Endothelial cell of umbilical vein (primary cell): ENCODE measurements at regions not wholly inside any gene's neighbourhood (a gene's known extent, or its start where the extent isn't known, plus 50 kb on each side); places are given as distances from the start of the nearest gene placed in this dataset.

ENCODE experiments used
- BruUV-seq: library from RNA; stranded (reverse); fragments of 400-500 nt; replicated peaks from 2 replicates; lab custom pipeline; 2021; lab: Mats Ljungman, UMichigan
- CTCF ChIA-PET: fragments of 300-600, 350-600 bp; sonication (Branson Sonifier 250); formaldehyde crosslinking; loops from one replicate; lab custom pipeline; 2021; ENCODE audit warnings: antibody characterized with exemption, inconsistent platforms; lab: Charles Lee
- POLR2A ChIA-PET: fragments of 300-600, 350-600 bp; sonication (Branson Sonifier 250); formaldehyde crosslinking; loops from one replicate; lab custom pipeline; 2021; ENCODE audit warnings: antibody characterized with exemption, inconsistent platforms; lab: Charles Lee
- DNase-seq: peaks from one replicate; pipeline ENCODE4 v3.0.0-alpha.2; 2011; ENCODE audit warnings: low read depth, low spot score
- FAIRE-seq: peaks from 2 replicates; lab custom pipeline; 2011; peaks lifted over from hg19 to GRCh38; lab: Jason Lieb, UNC
- H2AFZ ChIP-seq: 2 replicates; pipeline ENCODE4 v1.6.0; 2012; ENCODE audit warnings: low read depth, low read length, control low read depth, inconsistent platforms
- H3K27ac ChIP-seq: 2 replicates; pipeline ENCODE4 v1.5.1; 2011; ENCODE audit warnings: low read depth, mild to moderate bottlenecking, control low read depth, low read length, moderate library complexity; ENCODE audit not compliant: insufficient read depth
- H3K27me3 ChIP-seq, 2 experiments: 2 replicates each; pipeline versions ENCODE4 v1.6.0 to v1.6.1; 2011; ENCODE audit warnings: low read length in 2 of 2, mixed read lengths in 1 of 2; ENCODE audit not compliant: control insufficient read depth in 2 of 2, insufficient read depth in 2 of 2
- H3K36me3 ChIP-seq, 2 experiments: 2 replicates in 1 of 2; 3 replicates in 1 of 2; pipeline ENCODE4 v1.5.1; 2011; ENCODE audit warnings: low read length in 2 of 2, mild to moderate bottlenecking in 1 of 2, moderate library complexity in 1 of 2; ENCODE audit not compliant: control insufficient read depth in 2 of 2, insufficient read depth in 2 of 2; ENCODE audit errors: extremely low read depth in 1 of 2
- H3K4me1 ChIP-seq: 3 replicates; pipeline ENCODE4 v1.5.1; 2011; ENCODE audit warnings: mild to moderate bottlenecking, low read length; ENCODE audit not compliant: control insufficient read depth, insufficient read depth; ENCODE audit errors: extremely low read depth
- H3K4me2 ChIP-seq: 2 replicates; pipeline ENCODE4 v1.6.1; 2011; ENCODE audit warnings: low read length, control low read depth, mixed read lengths; ENCODE audit not compliant: insufficient read depth
- H3K4me3 ChIP-seq, 3 experiments: fragments of 200-600 bp in 1 of 3; sonication (generic), shearing (Covaris generic) in 1 of 3; replicated peaks in 1 of 3; 2 replicates each; pipeline ENCODE4 v1.5.1; 2011 to 2016; ENCODE audit warnings: control low read depth in 3 of 3, low read length in 3 of 3, mild to moderate bottlenecking in 2 of 3, inconsistent platforms in 1 of 3, low read depth in 1 of 3, moderate library complexity in 1 of 3; ENCODE audit not compliant: insufficient read depth in 1 of 3
- H3K79me2 ChIP-seq: 2 replicates; pipeline ENCODE4 v1.6.0; 2012; ENCODE audit warnings: low read length, inconsistent platforms; ENCODE audit not compliant: control insufficient read depth, insufficient read depth
- H3K9ac ChIP-seq: replicated peaks from 2 replicates; pipeline ENCODE3; 2011; ENCODE audit warnings: low read length, control low read depth; ENCODE audit not compliant: insufficient read depth; ENCODE audit errors: extremely low read depth
- H3K9me1 ChIP-seq: replicated peaks from 3 replicates; pipeline ENCODE4 v1.6.0; 2011; ENCODE audit warnings: mild to moderate bottlenecking, low read length; ENCODE audit not compliant: control insufficient read depth, insufficient read depth; ENCODE audit errors: extremely low read depth
- H3K9me3 ChIP-seq: replicated peaks from 2 replicates; pipeline ENCODE4 v1.5.1; 2012; ENCODE audit warnings: low read length, inconsistent platforms; ENCODE audit not compliant: control insufficient read depth, insufficient read depth
- H4K20me1 ChIP-seq: replicated peaks from 2 replicates; pipeline ENCODE3; 2011; ENCODE audit warnings: mild to moderate bottlenecking, low read length; ENCODE audit not compliant: control insufficient read depth, insufficient read depth; ENCODE audit errors: extremely low read depth
- EZH2 ChIP-seq: IDR thresholded peaks from 2 replicates; pipeline ENCODE4 v1.6.1; 2012; ENCODE audit warnings: borderline replicate concordance, low read depth, mild to moderate bottlenecking, moderate library complexity, low read length, inconsistent platforms; ENCODE audit not compliant: severe bottlenecking
- FOS ChIP-seq: IDR thresholded peaks from 2 replicates; pipeline ENCODE4 v1.6.1; 2011; ENCODE audit warnings: mild to moderate bottlenecking, low read length, moderate library complexity, borderline replicate concordance; ENCODE audit not compliant: insufficient read depth
- GATA2 ChIP-seq: IDR thresholded peaks from 2 replicates; pipeline ENCODE4 v1.7.0; 2011; ENCODE audit warnings: low read depth, mild to moderate bottlenecking, moderate library complexity, mixed read lengths, low read length; ENCODE audit not compliant: insufficient read length, insufficient read depth
- JUN ChIP-seq: IDR thresholded peaks from 2 replicates; pipeline ENCODE4 v1.6.1; 2011; ENCODE audit warnings: borderline replicate concordance, low read depth; ENCODE audit not compliant: insufficient read length, insufficient read depth
- MYC ChIP-seq: IDR thresholded peaks from one replicate; pipeline ENCODE4 v1.6.1; 2011; ENCODE audit warnings: mild to moderate bottlenecking, low read depth, low read length
- POLR2A ChIP-seq: IDR thresholded peaks from 2 replicates; pipeline ENCODE4 v1.6.1; 2012; ENCODE audit warnings: low read depth, mild to moderate bottlenecking, control low read depth, low read length
- POLR2AphosphoS5 ChIP-seq: IDR thresholded peaks from 2 replicates; pipeline ENCODE4 v1.6.1; 2012; ENCODE audit warnings: low read depth, mild to moderate bottlenecking, control low read depth, low read length, moderate library complexity; ENCODE audit not compliant: insufficient read depth
- dilution Hi-C: fragments of 300-500 bp; cut with MboI; formaldehyde crosslinking; loops from one replicate; pipeline ENCODE4 v1.15.0; 2019; ENCODE audit warnings: low sequenced_read_pairs; ENCODE audit not compliant: extremely low pct_ligation_motif_present
- intact Hi-C: fragments of 100-400 bp; cut with micrococcal nuclease; formaldehyde crosslinking; loops from one replicate; pipeline ENCODE4 v1.10.0; 2022
- TF ChIP-seq, protein P1 (sequence below), 2 donors: IDR thresholded peaks; 1 replicate in 1 of 2; 2 replicates in 1 of 2; pipeline ENCODE4 v1.5.1; 2011; ENCODE audit warnings: low read length in 2 of 2, mild to moderate bottlenecking in 2 of 2, moderate library complexity in 2 of 2, control low read depth in 1 of 2, inconsistent platforms in 1 of 2, low read depth in 1 of 2; ENCODE audit not compliant: insufficient read depth in 1 of 2; ENCODE audit errors: extremely low read depth in 1 of 2
- TF ChIP-seq, protein P2 (sequence below): IDR thresholded peaks from 2 replicates; pipeline ENCODE4 v1.6.1; 2011; ENCODE audit not compliant: insufficient read depth, insufficient read length

DNA sequence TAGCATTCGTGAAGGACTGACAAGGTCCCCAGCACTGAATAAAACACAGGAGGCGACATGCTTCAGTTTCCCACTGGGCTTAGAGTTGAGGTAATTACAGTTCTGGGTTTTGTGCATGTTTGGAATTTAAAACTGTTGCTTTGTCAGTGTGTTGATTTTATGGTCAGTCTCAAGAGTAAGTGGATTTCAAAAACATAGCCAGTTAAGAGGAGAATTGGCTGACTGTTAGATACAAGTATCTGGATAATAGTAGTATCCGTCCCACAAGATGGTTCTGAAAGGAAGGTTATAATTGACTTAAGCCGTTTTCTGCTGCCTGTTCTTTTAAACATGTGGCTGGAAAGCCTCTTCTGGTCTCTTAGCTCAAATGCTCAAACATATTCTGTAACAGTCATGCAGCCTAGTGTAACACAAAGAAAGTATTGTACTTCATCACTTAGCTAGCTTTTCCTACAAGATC is 170.9 kb downstream of the POLR1F start:
- Histone ChIP-seq H3K9me1 (no peaks in the 10 kb centered on the region), H3K4me1 (no peaks in the 10 kb centered on the region), H2AFZ (no peak overlapping the region), H3K9ac (no peak overlapping the region), H3K9me3 (no peaks in the 10 kb centered on the region), H3K27me3 (no peaks in the 10 kb centered on the region), H3K36me3 (no peaks in the 10 kb centered on the region), H3K4me3 (no peak overlapping the region), H3K4me2 (no peak overlapping the region), H3K79me2 (no peaks in the 10 kb centered on the region), H3K27ac (no peak overlapping the region), H4K20me1 (no peaks in the 10 kb centered on the region)
- POLR2A ChIA-PET, result no interaction called here
- DNase-seq, result no peak
- no TSS peak for BruUV-seq
- intact Hi-C loops, result no loop called here
- CTCF ChIA-PET, result no interaction called here
- dilution Hi-C loops, result no loop called here
- FAIRE-seq, result no peak
- TF ChIP-seq, protein P1, sequence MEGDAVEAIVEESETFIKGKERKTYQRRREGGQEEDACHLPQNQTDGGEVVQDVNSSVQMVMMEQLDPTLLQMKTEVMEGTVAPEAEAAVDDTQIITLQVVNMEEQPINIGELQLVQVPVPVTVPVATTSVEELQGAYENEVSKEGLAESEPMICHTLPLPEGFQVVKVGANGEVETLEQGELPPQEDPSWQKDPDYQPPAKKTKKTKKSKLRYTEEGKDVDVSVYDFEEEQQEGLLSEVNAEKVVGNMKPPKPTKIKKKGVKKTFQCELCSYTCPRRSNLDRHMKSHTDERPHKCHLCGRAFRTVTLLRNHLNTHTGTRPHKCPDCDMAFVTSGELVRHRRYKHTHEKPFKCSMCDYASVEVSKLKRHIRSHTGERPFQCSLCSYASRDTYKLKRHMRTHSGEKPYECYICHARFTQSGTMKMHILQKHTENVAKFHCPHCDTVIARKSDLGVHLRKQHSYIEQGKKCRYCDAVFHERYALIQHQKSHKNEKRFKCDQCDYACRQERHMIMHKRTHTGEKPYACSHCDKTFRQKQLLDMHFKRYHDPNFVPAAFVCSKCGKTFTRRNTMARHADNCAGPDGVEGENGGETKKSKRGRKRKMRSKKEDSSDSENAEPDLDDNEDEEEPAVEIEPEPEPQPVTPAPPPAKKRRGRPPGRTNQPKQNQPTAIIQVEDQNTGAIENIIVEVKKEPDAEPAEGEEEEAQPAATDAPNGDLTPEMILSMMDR (IDR thresholded peaks at IDR 0.05; ENCODE audit: extremely low read depth in 1 of 2, insufficient read depth in 1 of 2, low read depth in 1 of 2, low read length in 2 of 2), result no peak
- TF ChIP-seq GATA2 (no peak), FOS (no peak), JUN (no peak), POLR2AphosphoS5 (no peak), EZH2 (no peak)

DNA sequence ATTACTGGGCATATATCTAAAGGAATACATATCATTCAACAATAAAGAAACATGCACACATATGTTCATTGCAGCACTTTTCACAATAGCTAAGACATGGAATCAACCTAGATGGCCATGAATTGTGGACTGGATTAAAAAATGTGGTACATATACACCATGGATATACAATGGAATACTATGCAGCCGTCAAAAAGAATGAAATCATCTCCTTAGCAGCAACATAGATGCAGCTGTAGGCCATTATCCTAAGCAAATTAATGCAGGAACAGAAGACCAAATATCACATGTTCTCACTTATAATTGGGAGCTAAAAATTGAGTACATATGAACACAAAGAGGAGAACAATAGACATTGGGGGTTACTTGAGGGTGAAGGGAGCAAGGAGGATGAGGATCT is 175.6 kb downstream of the POLR1F start:
- no peaks in the 10 kb centered on the region for H3K36me3 ChIP-seq
- H3K4me2 ChIP-seq, result no peak overlapping the region
- dilution Hi-C loops, result no loop called here
- H3K4me1 ChIP-seq, result no peaks in the 10 kb centered on the region
- H2AFZ ChIP-seq, result no peak overlapping the region
- no peaks in the 10 kb centered on the region for H3K9me1 ChIP-seq
- intact Hi-C loops, result no loop called here
- DNase-seq (no peak), FAIRE-seq (no peak)
- no peaks in the 10 kb centered on the region for H3K27me3 ChIP-seq
- no peaks in the 10 kb centered on the region for H3K9me3 ChIP-seq
- POLR2A ChIA-PET, result no interaction called here
- no peaks in the 10 kb centered on the region for H3K79me2 ChIP-seq
- CTCF ChIA-PET, result no interaction called here
- no peak overlapping the region for H3K9ac ChIP-seq
- no peak overlapping the region for H3K27ac ChIP-seq
- no peak overlapping the region for H3K4me3 ChIP-seq
- no peak for TF ChIP-seq POLR2AphosphoS5
- TF ChIP-seq JUN, result no peak
- TF ChIP-seq, protein P1 (IDR thresholded peaks at IDR 0.05; ENCODE audit: extremely low read depth in 1 of 2, insufficient read depth in 1 of 2, low read depth in 1 of 2, low read length in 2 of 2), result no peak
- TF ChIP-seq EZH2, result no peak
- TF ChIP-seq GATA2, result no peak
- TF ChIP-seq FOS, result no peak
- no peak for TF ChIP-seq MYC
- no peak for TF ChIP-seq POLR2A
- TF ChIP-seq, protein P2, sequence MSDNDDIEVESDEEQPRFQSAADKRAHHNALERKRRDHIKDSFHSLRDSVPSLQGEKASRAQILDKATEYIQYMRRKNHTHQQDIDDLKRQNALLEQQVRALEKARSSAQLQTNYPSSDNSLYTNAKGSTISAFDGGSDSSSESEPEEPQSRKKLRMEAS, result no peak
- no peaks in the 10 kb centered on the region for H4K20me1 ChIP-seq
- no TSS peak for BruUV-seq
